GM23338 (cell line): ENCODE measurements at regions not wholly inside any gene's neighbourhood (a gene's known extent, or its start where the extent isn't known, plus 50 kb on each side); places are given as distances from the start of the nearest gene placed in this dataset.

Source experiments
- EZH2 ChIP-seq: fragments of 200-600 bp; sonication (generic); IDR thresholded peaks from one replicate; pipeline ENCODE4 v1.8.0; 2017; ENCODE audit warnings: antibody characterized with exemption, mild to moderate bottlenecking, low read depth; ENCODE audit not compliant: unreplicated experiment
- EZH2phosphoT487 ChIP-seq: fragments of 200-600 bp; sonication (generic); IDR thresholded peaks from one replicate; pipeline ENCODE4 v1.8.1; 2018; ENCODE audit warnings: antibody characterized with exemption; ENCODE audit not compliant: unreplicated experiment
- JUNB ChIP-seq: IDR thresholded peaks from one replicate; pipeline ENCODE4 v1.6.1; 2016; ENCODE audit warnings: antibody characterized with exemption; ENCODE audit not compliant: unreplicated experiment
- POLR2AphosphoS5 ChIP-seq: IDR thresholded peaks from 2 replicates; pipeline ENCODE4 v1.6.1; 2016; ENCODE audit warnings: antibody characterized with exemption, low read depth
- TF ChIP-seq, protein P1 (sequence below), 2 experiments: fragments of 200-600 bp in 1 of 2; sonication (generic) in 1 of 2; conservative IDR thresholded peaks; 2 replicates each; pipeline versions ENCODE4 v1.5.1 to v1.6.1; 2016 to 2017; ENCODE audit warnings: antibody characterized with exemption in 2 of 2, low read depth in 2 of 2, mild to moderate bottlenecking in 2 of 2, moderate library complexity in 1 of 2
- TF ChIP-seq, protein P2 (sequence below): IDR thresholded peaks from one replicate; pipeline ENCODE4 v1.6.1; 2018; ENCODE audit warnings: antibody characterized with exemption; ENCODE audit not compliant: unreplicated experiment

DNA sequence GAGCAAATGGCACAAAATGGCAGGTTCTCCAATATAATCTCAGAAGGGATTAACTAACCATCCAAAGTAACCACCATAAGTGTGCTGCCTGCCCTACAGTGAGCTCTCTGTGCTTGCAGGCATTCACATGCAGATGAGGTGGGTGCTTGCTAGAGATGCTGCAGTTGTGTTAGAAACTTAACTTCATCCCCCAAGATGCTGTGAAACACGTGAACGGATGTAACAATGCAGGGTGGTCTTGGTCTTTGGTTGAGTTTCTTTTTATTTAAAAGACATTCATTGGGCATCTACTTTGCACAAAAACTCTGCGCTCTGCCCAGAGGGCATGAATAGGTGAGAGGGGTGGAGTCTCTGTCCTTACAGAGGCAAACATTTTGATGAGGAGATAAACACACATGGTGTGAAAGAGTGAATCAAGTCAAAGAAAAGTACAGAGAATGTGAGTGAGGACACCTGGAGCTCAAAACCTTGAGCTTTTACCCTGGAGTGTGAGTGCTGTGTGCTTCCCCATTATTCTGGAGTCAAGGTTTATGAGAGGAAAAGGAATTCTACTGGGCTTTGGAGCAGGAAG, 143.9 kb upstream of the DAP start:
- TF ChIP-seq, protein P1, sequence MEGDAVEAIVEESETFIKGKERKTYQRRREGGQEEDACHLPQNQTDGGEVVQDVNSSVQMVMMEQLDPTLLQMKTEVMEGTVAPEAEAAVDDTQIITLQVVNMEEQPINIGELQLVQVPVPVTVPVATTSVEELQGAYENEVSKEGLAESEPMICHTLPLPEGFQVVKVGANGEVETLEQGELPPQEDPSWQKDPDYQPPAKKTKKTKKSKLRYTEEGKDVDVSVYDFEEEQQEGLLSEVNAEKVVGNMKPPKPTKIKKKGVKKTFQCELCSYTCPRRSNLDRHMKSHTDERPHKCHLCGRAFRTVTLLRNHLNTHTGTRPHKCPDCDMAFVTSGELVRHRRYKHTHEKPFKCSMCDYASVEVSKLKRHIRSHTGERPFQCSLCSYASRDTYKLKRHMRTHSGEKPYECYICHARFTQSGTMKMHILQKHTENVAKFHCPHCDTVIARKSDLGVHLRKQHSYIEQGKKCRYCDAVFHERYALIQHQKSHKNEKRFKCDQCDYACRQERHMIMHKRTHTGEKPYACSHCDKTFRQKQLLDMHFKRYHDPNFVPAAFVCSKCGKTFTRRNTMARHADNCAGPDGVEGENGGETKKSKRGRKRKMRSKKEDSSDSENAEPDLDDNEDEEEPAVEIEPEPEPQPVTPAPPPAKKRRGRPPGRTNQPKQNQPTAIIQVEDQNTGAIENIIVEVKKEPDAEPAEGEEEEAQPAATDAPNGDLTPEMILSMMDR (conservative IDR thresholded peaks at IDR 0.05; ENCODE audit: low read depth in 2 of 2) = no peak
- TF ChIP-seq, protein P2, sequence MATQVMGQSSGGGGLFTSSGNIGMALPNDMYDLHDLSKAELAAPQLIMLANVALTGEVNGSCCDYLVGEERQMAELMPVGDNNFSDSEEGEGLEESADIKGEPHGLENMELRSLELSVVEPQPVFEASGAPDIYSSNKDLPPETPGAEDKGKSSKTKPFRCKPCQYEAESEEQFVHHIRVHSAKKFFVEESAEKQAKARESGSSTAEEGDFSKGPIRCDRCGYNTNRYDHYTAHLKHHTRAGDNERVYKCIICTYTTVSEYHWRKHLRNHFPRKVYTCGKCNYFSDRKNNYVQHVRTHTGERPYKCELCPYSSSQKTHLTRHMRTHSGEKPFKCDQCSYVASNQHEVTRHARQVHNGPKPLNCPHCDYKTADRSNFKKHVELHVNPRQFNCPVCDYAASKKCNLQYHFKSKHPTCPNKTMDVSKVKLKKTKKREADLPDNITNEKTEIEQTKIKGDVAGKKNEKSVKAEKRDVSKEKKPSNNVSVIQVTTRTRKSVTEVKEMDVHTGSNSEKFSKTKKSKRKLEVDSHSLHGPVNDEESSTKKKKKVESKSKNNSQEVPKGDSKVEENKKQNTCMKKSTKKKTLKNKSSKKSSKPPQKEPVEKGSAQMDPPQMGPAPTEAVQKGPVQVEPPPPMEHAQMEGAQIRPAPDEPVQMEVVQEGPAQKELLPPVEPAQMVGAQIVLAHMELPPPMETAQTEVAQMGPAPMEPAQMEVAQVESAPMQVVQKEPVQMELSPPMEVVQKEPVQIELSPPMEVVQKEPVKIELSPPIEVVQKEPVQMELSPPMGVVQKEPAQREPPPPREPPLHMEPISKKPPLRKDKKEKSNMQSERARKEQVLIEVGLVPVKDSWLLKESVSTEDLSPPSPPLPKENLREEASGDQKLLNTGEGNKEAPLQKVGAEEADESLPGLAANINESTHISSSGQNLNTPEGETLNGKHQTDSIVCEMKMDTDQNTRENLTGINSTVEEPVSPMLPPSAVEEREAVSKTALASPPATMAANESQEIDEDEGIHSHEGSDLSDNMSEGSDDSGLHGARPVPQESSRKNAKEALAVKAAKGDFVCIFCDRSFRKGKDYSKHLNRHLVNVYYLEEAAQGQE = no peak
- no peak for TF ChIP-seq POLR2AphosphoS5
- TF ChIP-seq EZH2 = no peak
- TF ChIP-seq EZH2phosphoT487 = no peak
- no peak for TF ChIP-seq JUNB
